Epithelial cell of proximal tubule (primary cell): ENCODE measurements at regions not wholly inside any gene's neighbourhood (a gene's known extent, or its start where the extent isn't known, plus 50 kb on each side); places are given as distances from the start of the nearest gene placed in this dataset.

Experiments used
- DNase-seq: peaks from one replicate; pipeline ENCODE4 v3.0.0-alpha.2; 2011; ENCODE audit warnings: low read depth
- H3K4me3 ChIP-seq: 2 replicates; pipeline ENCODE4 v1.5.1; 2011; ENCODE audit warnings: low read depth, mild to moderate bottlenecking, low read length
- CTCF ChIP-seq: conservative IDR thresholded peaks from 2 replicates; pipeline ENCODE4 v1.5.1; 2012; ENCODE audit warnings: low read depth, mild to moderate bottlenecking, low read length

- no peak for DNase-seq
- H3K4me3 ChIP-seq = no peak overlapping the region
- no peak for TF ChIP-seq CTCF
Measured at GRCh38 chr20:17158701-17159100, 68.1 kb upstream of the PCSK2 start.

DNA sequence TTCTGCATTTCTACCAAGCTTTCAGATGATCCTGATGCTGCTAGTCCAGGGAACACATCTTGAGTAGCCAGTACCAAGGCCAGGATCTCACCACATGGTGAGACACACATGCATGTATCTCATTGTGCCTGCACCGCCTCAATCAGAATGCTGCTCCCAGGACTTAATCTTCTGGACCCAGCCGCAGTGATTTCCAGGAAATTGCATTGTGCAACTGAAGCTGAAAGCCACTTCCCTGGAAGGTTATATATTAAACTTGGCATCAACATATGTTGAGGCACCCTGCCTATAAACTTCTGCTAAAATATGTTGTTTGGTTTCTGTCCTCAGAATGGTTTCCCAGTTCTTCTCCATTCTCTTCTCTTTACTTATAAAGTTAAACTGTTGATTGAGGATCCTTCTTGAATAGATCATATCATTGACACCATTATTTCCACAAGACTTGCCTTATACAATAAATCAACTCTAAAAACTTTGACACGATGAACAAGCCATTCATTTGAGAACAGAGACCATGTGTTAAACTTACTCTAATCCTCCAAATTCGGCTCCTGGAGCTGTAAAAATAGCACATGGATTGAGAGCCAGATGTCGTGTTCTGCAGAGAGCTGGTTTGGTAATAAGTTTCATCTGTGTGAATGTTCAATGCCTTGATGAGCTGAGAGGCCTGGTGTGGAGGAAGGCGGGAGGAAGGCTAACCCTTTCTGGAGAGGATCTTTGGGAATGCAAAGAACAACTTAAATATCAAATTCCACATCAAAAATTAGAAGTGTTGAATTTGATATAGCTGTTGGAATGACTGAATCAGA is 65.0 kb upstream of the PCSK2 start:
- no peak for TF ChIP-seq CTCF

GRCh38 chr20:17168026-17168612 is 58.7 kb upstream of the PCSK2 start:
- DNase-seq = no peak
- H3K4me3 ChIP-seq = no peak overlapping the region

More for the DNA sequence above, 65.0 kb upstream of the PCSK2 start:
- no peak for DNase-seq
- no peak overlapping the region for H3K4me3 ChIP-seq

DNA sequence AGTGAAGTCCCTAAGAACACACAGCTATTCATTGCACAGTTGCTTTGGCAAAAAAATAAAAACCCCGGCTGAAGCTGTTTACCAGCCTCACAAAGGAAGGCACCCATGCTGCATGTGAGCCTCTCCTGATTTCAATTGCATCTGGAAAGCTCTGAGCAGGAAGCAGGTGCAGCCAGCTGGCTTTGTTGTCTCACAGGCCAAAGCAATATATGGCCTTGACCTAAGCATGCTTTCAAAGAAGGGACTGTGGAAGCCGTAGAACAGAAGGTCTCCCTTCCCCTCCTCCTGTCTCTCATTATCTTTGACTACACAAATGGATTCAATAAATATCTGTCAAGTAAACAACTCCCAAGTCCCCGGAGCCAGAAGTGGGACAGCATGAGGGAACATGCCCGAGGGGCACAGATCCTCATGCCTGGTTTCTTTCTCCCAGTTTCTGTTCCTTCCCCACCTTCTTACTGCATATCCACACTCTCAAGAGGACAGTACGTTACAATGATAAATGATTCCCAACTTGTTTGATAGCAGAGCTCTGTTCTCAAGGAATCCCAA is 57.2 kb upstream of the PCSK2 start:
- DNase-seq = no peak
- TF ChIP-seq CTCF = no peak

More at GRCh38 chr20:17168026-17168612, 58.7 kb upstream of the PCSK2 start:
- no peak for TF ChIP-seq CTCF

DNA sequence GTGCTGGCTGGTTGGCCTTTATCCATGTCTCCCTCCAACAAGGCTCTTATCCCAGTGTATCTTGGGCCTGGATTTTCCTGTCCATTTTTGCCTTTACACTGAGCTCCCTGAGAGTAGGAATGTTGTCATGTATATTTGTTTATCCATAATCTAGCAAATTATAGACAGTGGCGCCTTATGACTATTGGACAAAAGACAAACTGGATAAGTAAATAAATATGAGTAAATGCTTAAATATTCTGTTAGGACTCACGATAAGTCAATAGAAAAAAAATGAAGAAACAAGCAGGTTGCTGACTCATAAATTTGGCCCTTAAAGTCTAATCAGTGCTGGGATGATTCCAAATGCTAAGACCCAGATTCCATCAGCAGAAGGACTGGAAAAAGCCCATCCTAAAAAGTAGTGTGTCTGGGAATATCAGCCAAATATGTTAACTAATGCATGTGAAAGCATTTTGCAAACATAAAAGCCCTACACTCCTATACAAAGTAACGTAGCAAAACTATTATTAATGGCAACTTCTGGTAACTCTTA is 55.0 kb upstream of the PCSK2 start:
- no peak overlapping the region for H3K4me3 ChIP-seq
- no peak for DNase-seq
- TF ChIP-seq CTCF = no peak

More for the DNA sequence above, 57.2 kb upstream of the PCSK2 start:
- H3K4me3 ChIP-seq = no peak overlapping the region

GRCh38 chr20:17172836-17173516 is 53.9 kb upstream of the PCSK2 start:
- no peak for TF ChIP-seq CTCF
- no peak for DNase-seq
- no peak overlapping the region for H3K4me3 ChIP-seq
